HG03342 (cell line): ENCODE measurements at regions not wholly inside any gene's neighbourhood (a gene's known extent, or its start where the extent isn't known, plus 50 kb on each side); places are given as distances from the start of the nearest gene placed in this dataset.

Experiments used
- ATAC-seq: cut with Tn5 transposase; IDR thresholded peaks from one replicate; pipeline ENCODE4 v1.9.1; 2021; ENCODE audit warnings: mild to moderate bottlenecking, moderate library complexity; ENCODE audit not compliant: unreplicated experiment

DNA sequence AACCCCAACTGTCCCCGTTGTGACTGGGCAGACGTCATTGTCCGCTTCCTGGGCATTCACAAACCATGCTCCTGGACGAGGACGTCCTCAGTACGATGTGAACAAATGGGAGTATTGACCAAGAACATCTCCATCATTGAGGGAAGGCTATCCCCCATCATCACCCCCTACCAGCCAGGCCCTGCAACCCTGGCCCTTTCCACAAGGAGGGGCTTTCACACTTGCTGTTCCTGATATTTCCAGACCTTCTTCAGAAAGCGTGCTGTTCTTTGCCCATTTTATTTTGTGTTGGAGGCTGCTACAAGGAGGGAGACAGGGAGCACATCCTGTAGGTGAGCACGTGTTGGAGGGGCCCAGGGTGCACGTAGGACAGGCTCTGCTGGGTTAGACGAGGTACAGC is 277.0 kb upstream of the LRRC3B start:
- no peak for ATAC-seq

DNA sequence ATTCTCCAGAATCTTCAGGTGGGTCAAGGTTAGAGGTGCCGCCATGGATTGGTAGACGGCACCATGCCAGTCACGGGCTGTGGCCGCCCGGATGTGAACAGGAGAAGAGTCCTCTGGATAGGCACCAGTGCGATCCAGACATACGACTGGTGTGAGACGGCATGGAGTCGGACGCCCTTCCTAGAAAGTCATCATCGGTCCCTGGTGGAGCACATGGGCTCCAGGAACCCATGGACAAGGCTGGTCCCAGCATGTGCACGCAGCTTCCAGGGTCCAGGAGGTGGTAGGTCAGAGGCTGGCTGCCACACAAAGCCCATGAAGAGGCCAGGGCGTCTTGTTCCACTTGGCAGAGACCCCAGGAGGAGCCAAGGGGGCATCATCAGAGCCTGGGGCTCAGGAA is 276.1 kb upstream of the LRRC3B start:
- ATAC-seq: no peak

DNA sequence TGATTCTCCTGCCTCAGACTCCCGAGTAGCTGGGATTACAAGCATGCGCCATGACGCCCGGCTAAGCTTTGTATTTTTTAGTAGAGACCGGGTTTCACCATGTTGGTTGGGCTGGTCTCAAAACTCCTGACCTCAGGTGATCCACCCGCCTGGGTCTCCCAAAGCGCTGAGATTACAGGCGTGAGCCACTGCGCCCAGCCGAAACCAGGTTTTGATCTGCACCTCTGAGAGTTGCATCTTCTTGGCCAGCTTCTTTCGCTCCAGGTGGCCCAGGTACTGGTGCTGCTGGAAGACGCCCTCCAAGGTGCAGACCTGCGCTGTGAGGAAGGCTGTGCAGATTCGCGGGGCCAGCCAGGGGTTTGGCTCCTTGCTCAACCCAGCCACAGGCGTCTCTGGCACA is 275.4 kb upstream of the LRRC3B start:
- ATAC-seq: no peak

DNA sequence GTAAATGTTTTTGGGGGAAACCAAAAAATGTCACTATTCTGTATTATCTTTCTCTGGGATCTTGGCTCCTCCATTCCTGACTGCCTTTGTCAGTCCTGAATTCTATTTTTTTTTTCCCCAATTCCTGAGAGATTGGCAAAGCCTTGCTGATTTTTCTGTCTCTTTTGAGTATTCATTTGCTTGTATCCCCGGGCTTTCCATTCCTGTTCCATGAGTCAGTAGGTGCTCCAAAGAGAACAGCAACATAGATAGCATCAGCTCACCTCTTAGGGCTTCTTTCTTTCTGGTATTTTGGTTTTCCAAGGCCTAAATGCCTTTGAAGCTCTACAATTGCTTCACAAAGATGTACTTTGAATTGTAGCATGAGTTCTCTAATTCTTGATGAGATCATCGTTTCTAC is 271.7 kb upstream of the LRRC3B start:
- ATAC-seq: no peak

DNA sequence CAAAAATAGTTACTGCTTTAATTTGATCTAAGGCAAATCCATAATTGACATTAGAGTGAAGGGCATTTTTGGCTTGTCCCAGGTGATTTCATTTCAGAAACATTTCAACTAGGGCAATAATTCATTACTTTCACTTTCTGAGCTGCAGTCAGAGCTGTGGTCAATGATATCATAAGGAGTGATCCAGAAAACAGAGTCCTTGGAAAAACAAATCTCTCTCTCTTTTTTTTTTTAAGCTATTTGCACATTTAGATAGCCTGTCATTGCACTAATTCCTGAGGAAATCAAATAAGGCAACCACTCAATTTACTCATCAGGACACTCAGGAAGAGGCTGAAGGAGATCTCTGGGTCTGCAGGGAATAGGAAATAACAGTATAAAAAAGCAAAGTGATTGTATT is 269.5 kb upstream of the LRRC3B start:
- no peak for ATAC-seq

DNA sequence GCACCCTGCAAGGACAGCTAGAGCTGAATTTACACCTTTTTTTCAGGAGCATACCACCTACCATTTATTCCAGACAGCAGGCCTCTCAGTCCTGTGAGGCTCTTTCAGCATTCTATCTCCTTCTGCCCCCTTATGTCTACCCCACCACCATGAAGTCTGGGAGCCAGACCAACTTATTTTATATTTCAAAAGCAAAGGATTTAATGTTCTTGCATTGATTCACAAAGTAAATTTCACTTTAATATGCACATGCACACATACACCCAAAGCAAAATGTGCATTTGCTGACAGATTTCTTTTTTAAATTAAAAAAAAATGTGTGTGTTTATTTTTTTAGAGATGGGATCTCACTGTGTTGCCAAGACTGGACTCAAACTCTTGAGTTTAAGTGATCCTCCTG is 264.2 kb upstream of the LRRC3B start:
- no peak for ATAC-seq

DNA sequence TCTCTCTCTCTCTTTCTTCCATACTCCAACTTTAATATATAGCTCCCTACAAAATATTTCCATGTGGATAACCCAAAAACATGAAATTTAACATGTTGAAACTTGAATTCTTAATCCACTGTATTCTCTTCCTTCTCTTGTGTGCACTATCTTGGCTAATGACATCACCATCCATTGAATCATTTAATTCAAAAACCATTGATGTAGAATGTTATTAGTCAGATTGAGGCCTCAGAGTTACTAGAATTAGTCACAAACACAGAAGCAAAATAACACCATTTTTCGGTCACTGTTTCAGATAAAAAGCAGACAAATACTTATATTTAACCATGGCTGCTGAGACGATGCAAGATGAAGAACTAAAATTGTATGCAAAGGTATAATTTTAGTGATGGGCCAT is 256.9 kb upstream of the LRRC3B start:
- no peak for ATAC-seq

DNA sequence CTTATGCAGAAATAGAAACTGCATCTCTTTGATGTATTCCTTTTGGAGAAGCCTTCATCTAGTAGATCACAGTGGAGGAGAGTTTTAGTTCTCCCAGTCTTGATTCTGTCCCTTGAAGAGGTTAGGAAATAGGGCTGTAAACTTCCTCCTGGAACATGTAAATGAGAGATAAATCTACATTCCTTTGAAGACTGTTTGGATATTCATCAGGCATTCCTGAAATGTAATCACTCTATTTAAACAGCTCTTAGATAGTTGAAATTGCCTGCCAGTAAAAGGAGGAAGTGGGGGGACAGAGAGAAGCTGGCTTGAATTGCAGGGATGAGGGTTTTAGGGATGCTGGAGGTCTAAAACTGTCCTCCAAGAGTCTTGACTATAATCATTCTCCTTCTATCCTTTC is 254.3 kb upstream of the LRRC3B start:
- ATAC-seq: no peak

DNA sequence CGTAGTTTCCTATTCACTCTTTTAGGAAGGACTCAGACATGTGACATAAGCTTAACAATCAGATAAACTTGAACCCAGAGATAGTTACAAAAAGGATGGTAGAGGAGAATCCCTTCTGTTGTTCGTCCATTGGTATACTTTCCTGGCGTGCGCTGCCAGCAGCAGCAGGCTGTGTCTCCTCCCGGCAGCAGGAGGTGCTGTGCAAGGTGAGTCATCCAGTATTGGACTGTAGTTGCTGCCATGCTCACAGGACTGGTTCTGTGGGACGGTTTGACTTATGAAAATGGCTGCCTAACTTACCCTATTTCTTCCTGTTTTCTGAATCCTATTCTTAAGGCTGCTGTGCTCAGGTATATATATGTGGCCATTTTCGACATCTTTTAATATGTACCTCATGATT is 253.4 kb upstream of the LRRC3B start:
- ATAC-seq: no peak

DNA sequence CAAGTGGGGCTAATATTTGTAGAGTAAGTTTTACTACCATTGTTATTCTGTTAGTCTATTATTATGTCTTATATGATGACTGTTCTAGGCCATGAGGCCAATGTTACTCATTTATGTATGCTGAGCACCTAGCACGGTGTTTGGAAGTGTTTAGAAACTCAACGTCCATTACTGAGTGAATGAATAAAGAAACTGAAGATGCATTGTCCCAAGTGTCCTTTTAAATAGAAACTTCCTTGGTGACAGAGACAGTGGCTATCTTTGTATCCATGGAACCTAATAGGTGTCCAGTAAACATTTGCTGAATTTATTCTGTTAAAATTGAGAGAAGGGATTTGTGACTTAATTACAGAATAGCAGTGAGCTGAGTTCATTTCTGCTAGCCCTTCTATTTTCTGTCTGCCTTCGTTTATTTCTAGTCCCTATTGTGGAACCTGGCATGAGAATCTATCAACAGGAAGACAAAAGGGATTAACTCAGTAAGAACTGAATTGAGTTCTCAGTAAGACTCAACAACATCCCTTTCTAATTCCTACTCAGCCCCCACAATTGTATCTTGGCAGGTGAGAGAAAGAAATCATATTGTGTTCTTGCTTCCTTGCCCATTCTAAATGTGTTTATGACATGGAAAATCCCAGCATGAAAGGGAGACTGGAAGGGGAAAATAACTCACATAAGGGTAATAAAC is 246.6 kb upstream of the LRRC3B start:
- no peak for ATAC-seq

DNA sequence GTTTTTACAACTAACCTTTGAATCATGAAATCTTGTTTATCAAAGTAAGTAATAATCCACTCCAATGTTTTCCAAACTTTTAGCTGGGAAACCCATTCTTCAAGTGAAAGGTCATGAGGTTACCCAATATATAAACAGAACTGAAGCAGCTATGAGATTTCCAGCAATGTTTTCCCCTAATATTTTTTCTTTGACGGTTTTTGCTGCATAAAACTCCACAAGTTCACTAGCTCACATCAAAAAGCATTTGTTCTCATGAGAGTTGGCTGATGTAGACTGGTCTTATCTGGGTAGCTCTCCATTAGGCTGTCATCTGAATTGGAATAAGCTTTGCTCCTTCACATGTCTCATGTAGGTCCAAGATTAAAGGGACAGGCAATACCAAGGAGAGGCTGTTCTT is 241.2 kb upstream of the LRRC3B start:
- no peak for ATAC-seq

DNA sequence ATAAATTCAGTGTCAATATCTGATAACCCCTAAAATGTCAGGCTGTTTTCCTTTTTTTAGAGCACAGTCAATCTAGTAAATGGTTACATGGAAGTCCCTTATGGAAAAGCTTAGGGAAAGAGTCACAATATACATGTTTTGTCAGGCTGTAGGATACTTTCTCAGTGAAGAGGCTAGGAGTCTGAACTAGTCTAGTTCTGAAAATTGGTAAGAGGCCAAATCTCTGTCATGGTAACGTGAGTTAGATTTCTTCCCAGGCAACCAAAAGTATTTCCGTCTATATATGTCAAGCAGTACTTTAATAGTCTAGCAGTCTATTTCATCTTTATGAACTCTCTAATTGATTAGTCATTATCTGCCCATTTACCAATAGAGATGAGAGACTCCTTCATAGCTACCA is 215.9 kb upstream of the LRRC3B start:
- no peak for ATAC-seq

DNA sequence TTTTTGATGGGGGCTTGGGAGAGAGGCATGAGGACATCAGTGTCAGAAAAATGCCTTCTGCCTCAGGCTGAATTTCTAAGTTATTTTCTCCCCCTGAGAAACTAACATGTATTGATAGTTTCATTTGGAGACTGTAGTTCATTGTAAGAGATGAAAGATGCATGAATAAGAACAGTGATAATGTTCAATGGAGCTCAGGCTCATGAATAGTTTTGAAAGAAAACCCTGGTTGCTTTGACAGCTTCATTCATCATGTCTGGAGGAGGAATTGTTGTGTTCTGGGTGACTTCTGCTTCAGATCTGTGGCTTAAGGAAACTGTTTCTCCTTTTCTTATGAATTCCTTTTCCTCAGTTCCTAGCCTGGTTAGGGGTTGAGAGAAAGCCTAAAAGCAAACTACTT is 204.0 kb upstream of the LRRC3B start:
- ATAC-seq: no peak

DNA sequence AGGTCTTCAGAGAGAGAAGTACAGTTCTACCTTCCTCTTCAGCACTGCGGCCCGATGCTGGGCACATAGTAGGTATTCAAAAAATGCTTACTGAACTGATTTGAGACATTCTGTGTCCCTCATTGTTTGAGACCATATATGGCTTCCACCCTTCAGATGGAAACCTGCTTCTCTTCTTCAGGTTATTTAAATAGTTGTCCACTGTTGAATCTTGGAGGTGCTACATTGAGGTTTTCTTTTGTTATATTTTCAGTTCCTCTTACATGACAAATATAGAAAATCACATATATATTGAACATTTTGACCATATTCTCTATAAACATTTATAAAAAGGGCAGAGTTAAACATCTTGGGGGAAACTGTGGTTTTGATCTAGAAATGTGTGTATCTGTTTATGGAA is 200.2 kb upstream of the LRRC3B start:
- ATAC-seq: no peak

DNA sequence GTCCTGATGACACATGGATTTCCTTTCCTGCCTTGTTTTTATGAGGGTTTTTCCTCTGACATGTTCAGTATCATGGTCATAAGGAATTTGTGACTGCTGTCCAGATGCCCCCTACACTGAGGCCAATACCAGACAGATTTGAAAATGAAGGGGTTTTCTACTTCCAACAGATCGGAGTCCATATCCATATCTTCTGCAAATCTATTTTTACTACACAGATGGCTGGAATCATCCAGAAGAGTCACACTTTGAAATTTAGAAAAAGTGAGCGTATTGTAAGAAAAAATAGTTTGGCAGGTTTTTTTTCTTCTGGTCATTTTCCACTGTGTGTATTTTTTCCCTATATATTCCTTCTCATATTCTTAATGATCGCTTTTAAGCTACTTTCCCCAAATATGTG is 197.5 kb upstream of the LRRC3B start:
- no peak for ATAC-seq

DNA sequence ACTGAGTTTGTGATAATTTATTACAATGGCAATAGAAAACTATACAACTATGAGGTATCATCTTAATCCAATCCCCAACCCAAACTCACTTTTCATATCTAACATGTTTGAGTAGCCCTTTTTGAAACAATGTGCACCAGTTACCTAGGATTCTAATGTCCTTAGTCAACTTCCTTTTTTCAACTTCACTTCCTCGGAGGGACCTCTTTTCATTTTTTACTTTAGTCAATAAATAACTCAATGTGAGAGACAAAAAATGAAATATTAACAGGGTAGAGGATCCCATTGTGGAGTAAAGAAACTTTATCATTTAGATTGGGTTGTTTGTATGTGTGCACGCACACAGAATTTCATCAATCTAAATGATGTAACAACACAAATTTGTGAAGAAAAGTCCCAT is 193.6 kb upstream of the LRRC3B start:
- ATAC-seq: no peak

DNA sequence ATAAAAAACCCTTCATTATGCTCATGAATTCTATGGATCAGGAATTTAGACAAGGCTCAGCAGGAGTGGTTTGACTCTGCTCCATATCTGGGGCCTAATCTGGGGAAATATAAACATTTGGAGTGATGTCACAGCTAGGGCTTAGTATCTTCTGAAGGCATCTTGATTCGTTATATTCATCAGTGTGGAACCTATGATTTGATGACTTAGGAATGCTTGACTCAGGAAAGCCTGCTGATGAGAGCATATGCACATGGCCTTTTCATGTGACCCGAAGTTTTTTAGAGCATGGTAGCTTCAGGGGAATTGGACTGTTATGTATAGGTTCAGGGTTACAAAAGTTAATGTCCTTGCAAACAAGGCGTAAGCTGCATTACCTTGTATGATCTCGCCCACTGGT is 184.9 kb upstream of the LRRC3B start:
- ATAC-seq: no peak

DNA sequence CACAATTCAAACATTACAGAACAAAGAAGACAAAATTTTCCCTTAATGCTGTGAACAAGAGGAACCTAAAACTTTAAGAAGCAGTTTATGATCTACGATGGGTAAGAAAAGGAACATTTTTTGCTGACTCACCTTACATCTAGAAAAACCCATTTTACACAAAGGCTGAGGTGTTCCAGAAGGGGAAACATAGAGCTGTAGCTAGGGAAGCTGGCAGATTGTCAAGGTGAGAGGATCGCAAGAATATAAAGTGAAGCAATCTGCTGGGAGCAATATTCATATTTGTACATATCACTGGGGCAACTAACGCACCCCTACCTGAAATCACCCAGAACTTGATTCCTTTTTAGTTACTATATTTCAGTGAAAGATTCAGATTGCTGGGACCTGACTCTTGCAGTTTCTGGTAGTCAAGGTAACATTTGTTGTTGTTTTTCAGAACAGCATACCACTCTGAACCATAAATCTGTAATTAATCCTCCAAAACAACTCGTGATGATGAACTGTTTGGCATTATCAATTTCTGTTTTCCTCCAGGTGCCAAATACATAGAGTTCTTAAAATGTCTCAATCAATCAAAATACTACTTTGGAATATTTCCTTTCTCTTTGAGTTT is 184.1 kb upstream of the LRRC3B start:
- ATAC-seq: no peak

DNA sequence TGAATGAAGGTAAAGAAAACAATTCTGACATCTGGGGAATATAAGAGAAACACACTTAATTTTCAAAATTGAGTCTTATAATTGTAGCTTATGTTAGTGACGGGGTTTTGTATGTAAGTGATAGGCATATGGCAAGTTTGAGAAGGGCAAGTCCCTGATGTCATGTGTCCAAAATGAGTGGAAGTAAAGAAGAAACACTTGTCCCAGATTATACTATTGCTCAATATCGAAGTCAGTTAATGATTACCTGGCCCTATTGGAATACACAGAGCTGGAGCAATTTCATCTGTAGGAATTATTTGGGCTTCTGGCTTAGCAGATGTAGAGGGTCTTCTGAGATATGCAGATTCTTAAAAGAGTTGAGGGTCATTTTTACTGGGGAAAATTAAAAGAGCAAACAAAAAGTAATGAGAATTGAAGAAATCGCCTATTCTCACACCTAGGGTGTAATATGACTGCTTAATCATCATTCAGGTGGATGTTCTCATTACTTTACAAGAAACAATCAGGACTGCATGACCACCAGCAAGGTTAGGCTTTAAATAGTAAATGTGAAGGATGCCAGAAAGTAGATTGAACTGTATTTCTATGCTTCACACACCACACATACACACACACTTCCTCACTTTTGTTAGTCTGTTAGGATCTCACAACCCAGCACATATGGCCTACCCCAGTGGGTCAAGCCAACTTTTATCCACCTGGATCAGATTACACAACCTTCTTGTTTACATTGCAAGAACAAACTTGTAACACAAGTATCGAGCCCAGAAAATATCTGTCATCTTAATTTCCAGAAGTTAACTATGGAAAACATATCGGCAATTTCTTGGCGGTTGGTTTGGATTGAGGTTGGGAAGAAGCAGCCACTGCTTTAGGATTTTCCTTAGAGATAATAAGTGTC is 183.3 kb upstream of the LRRC3B start:
- no peak for ATAC-seq

DNA sequence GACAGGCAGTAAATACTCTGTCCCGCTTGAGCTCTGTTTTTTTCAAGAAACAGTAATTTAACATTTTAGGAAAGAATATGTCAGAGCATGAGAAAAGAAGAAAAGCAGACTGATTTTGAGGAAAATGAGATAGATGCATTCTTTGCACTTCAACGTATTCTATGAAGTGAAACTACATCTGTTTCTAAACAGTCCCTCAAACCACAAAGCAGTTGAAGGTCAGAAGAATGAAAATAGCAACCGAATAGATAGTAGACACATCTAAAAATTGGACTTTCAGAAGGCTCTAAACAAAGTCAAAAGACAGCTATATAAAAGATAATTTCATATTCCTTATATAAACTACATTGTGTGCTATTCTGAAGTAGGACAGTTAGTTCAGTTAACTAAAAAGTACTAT is 172.6 kb upstream of the LRRC3B start:
- ATAC-seq: no peak

DNA sequence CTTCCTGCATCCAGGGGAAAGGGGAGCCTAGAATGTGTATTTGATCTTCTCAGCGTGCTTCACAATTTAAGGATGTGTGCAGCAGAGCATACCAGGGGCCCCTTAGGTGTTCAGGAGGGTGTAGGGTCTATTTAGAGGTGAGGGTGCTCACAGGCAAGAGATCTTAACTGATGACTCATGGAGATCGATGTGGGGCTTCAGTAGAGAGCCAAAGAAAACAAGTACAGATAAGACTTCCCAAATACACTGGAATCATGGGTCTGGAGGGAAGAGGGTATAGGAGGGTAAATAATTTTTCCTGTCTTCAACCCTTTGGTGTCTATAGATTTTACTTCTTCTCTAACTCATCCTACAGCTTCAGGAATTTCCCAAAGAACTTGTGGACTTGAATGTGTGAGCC is 170.2 kb upstream of the LRRC3B start:
- ATAC-seq: no peak

DNA sequence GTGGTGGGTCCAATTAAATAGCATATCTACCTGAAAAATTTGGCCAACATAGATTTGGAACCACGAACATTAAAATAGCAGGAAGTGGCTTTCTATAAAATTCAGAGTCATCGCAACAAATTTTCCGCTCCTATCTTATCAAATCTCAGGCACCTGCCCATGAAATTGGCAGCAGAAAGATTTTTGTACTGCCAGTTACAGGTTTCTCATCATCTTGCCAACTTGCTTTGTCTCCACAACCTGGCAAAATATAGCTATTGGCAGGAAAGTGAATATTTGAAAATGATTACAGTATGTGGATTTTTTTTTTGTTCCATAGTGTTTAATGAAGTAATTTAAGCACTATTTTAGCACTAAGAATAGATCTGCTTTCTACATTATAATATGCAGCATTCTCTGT is 161.6 kb upstream of the LRRC3B start:
- no peak for ATAC-seq
